ENCODE measurements at regions not wholly inside any gene's neighbourhood (a gene's known extent, or its start where the extent isn't known, plus 50 kb on each side); places are given as distances from the start of the nearest gene placed in this dataset.

DNA sequence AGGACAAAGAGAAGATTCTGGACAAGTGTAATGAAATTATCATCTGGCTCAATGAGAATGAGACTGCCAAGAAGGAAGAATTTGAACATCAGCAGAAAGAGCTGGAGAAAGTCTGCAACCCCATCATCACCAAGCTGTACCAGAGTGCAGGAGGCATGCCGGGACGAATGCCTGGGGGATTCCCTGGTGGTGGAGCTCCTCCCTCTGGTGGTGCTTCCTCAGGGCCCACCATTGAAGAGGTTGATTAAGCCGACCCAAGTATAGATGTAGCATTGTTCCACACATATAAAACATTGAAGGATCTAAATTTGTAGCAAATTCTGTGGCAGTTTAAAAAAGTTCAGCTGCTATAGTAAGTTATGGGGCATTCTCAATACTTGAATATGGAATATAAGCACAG lies 174.3 kb upstream of the CCND2 start:
- Histone ChIP-seq H3K36me3 (ENCODE audit: control insufficient read depth, low read length) (no peaks in the 10 kb centered on the region), H3K4me3 (ENCODE audit: low read length) (no peak overlapping the region), H4K20me1 (ENCODE audit: control insufficient read depth, insufficient read depth, low read depth, low read length) (no peaks in the 10 kb centered on the region), H3K9me2 (replicated peaks; ENCODE audit: control insufficient read depth, low read length) (no peaks in the 10 kb centered on the region), H3K27me3 (ENCODE audit: control insufficient read depth, low read length) (no peaks in the 10 kb centered on the region; the same call in 1 of the 2 replicates), H3K4me1 (ENCODE audit: control insufficient read depth, low read length) (no peaks in the 10 kb centered on the region), H3K79me2 (ENCODE audit: control insufficient read depth, low read length) (no peaks in the 10 kb centered on the region), H3K27ac (ENCODE audit: low read depth, low read length) (no peak overlapping the region), H3K9me3 (ENCODE audit: control insufficient read depth, insufficient read depth, low read length) (no peaks in the 10 kb centered on the region), H3F3A (ENCODE audit: control insufficient read depth, insufficient read depth) (no peaks in the 10 kb centered on the region), H3K4me2 (ENCODE audit: low read length) (no peak overlapping the region)
- TF ChIP-seq, protein P1, sequence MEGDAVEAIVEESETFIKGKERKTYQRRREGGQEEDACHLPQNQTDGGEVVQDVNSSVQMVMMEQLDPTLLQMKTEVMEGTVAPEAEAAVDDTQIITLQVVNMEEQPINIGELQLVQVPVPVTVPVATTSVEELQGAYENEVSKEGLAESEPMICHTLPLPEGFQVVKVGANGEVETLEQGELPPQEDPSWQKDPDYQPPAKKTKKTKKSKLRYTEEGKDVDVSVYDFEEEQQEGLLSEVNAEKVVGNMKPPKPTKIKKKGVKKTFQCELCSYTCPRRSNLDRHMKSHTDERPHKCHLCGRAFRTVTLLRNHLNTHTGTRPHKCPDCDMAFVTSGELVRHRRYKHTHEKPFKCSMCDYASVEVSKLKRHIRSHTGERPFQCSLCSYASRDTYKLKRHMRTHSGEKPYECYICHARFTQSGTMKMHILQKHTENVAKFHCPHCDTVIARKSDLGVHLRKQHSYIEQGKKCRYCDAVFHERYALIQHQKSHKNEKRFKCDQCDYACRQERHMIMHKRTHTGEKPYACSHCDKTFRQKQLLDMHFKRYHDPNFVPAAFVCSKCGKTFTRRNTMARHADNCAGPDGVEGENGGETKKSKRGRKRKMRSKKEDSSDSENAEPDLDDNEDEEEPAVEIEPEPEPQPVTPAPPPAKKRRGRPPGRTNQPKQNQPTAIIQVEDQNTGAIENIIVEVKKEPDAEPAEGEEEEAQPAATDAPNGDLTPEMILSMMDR (IDR thresholded peaks at IDR 0.05; ENCODE audit: low read depth, low read length, poor library complexity, severe bottlenecking), result no peak
- no peak for TF ChIP-seq EZH2phosphoT487 (IDR thresholded peaks at IDR 0.05; ENCODE audit: borderline replicate concordance, low read length)

DNA sequence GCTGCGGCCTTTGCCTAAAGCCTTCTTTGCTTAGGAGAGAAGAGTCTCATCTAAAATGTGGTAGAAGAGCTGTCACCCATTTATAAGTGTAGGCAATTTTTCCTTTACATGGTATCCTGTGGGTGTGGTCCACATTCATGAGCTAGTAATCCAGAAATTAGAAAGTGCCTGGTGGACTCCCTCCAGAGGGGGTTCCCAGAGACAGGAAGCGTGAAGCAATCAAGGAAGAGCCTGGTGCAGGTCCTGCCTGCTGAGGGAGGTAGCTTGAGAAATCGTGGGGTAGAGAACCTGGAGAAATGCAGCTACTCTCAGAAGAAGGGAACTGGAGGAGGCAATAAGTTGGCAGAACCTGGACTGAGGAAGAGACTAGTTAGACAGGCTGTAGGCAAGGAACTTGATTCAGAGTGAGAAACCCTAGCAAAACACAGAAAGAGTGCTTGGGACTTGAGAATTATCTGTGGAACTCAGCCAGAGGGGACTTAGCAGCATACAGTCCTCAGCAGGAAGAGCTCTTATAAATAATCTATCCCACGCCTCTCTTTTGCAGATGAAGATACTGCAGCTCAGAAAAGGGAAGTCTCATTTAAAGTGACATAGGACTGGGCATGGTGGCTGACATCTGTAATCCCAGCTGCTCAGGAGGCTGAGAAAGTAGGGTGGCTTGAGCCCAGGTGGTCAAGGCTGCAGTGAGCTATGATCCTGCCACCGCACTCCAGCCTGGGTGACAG lies 182.4 kb upstream of the CCND2 start:
- Histone ChIP-seq H3K4me3 (ENCODE audit: low read length) (no peak overlapping the region), H3K9me2 (replicated peaks; ENCODE audit: control insufficient read depth, low read length) (no peaks in the 10 kb centered on the region), H3K27ac (ENCODE audit: low read depth, low read length) (no peak overlapping the region), H3K36me3 (ENCODE audit: control insufficient read depth, low read length) (no peaks in the 10 kb centered on the region), H3F3A (ENCODE audit: control insufficient read depth, insufficient read depth) (no peaks in the 10 kb centered on the region), H3K4me2 (ENCODE audit: low read length) (no peak overlapping the region), H3K27me3 (ENCODE audit: control insufficient read depth, low read length) (peaks cover 5% of the 10 kb centered on the region), H3K79me2 (ENCODE audit: control insufficient read depth, low read length) (no peaks in the 10 kb centered on the region), H3K9me3 (ENCODE audit: control insufficient read depth, insufficient read depth, low read length) (no peaks in the 10 kb centered on the region), H3K4me1 (ENCODE audit: control insufficient read depth, low read length) (no peaks in the 10 kb centered on the region), H4K20me1 (ENCODE audit: control insufficient read depth, insufficient read depth, low read depth, low read length) (no peaks in the 10 kb centered on the region)
- TF ChIP-seq EZH2phosphoT487 (IDR thresholded peaks at IDR 0.05; ENCODE audit: borderline replicate concordance, low read length), result no peak
- TF ChIP-seq, protein P1 (IDR thresholded peaks at IDR 0.05; ENCODE audit: low read depth, low read length, poor library complexity, severe bottlenecking), result no peak

DNA sequence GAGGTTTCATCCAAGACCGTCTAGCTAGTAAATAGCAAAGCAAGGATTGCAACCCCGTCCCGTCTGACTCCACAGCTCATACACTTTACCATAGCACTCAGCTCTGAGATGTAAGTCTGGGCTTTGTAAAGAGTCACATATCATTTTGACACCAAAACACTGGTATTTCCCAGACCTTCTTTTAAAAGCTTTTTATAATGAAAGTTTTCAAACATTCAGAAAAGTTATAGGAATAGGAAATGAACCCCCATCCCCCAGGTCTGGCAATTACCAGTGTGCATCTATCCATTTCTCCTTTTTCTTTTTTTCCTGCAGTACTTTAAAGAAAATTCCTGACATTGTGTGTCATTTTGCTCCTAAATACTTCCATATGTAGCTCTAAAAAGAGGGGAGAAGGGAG lies 183.6 kb upstream of the CCND2 start:
- H3K27ac ChIP-seq (ENCODE audit: low read depth, low read length), result no peak overlapping the region
- H3K9me2 ChIP-seq (replicated peaks; ENCODE audit: control insufficient read depth, low read length), result no peaks in the 10 kb centered on the region
- no peaks in the 10 kb centered on the region for H3K36me3 ChIP-seq (ENCODE audit: control insufficient read depth, low read length)
- H3K4me1 ChIP-seq (ENCODE audit: control insufficient read depth, low read length), result no peaks in the 10 kb centered on the region
- H3K4me2 ChIP-seq (ENCODE audit: low read length), result no peak overlapping the region
- TF ChIP-seq EZH2phosphoT487 (IDR thresholded peaks at IDR 0.05; ENCODE audit: borderline replicate concordance, low read length), result no peak
- TF ChIP-seq, protein P1 (IDR thresholded peaks at IDR 0.05; ENCODE audit: low read depth, low read length, poor library complexity, severe bottlenecking), result no peak
- H3K4me3 ChIP-seq (ENCODE audit: low read length), result no peak overlapping the region
- peaks cover 9% of the 10 kb centered on the region for H3K27me3 ChIP-seq (ENCODE audit: control insufficient read depth, low read length)
- H4K20me1 ChIP-seq (ENCODE audit: control insufficient read depth, insufficient read depth, low read depth, low read length), result no peaks in the 10 kb centered on the region
- H3F3A ChIP-seq (ENCODE audit: control insufficient read depth, insufficient read depth), result no peaks in the 10 kb centered on the region
- H3K9me3 ChIP-seq (ENCODE audit: control insufficient read depth, insufficient read depth, low read length), result no peaks in the 10 kb centered on the region
- H3K79me2 ChIP-seq (ENCODE audit: control insufficient read depth, low read length), result no peaks in the 10 kb centered on the region

Data from DOHH2 (cell line).